HEK293 (cell line): ENCODE measurements at regions not wholly inside any gene's neighbourhood (a gene's known extent, or its start where the extent isn't known, plus 50 kb on each side); places are given as distances from the start of the nearest gene placed in this dataset.

ENCODE experiments used
- GLIS2 ChIP-seq: fragments of 450-650 bp; formaldehyde crosslinking; IDR thresholded peaks from 2 replicates; pipeline ENCODE4 v1.5.1; 2016; ENCODE audit warnings: missing biosample characterization, missing genetic modification characterization
- HOXA7 ChIP-seq: sonication (generic); formaldehyde crosslinking; IDR thresholded peaks from 2 replicates; pipeline ENCODE4 v1.8.1; 2022; ENCODE audit warnings: missing genetic modification reagents, borderline replicate concordance
- TRIM28 ChIP-seq: IDR thresholded peaks from 2 replicates; pipeline ENCODE4 v1.6.1; 2011; ENCODE audit warnings: low read length, control low read depth, borderline replicate concordance
- ZBTB7A ChIP-seq: fragments of 450-650 bp; formaldehyde crosslinking; IDR thresholded peaks from 2 replicates; pipeline ENCODE4 v1.5.1; 2016; ENCODE audit warnings: low read depth, missing biosample characterization, missing genetic modification characterization
- ZNF174 ChIP-seq: fragments of 450-650 bp; formaldehyde crosslinking; IDR thresholded peaks from 2 replicates; pipeline ENCODE4 v1.5.0; 2017; ENCODE audit warnings: missing biosample characterization, mild to moderate bottlenecking, missing genetic modification characterization
- ZNF274 ChIP-seq, 2 experiments: fragments of 200-500 bp in 1 of 2; fragments of 450-650 bp in 1 of 2; sonication (Bioruptor generic) in 1 of 2; formaldehyde crosslinking in 1 of 2; IDR thresholded peaks; 2 replicates each; pipeline versions ENCODE4 v1.5.1 to v1.6.1; 2014 to 2016; ENCODE audit warnings: borderline replicate concordance in 1 of 2, inconsistent platforms in 1 of 2, low read length in 1 of 2, missing biosample characterization in 1 of 2, missing genetic modification characterization in 1 of 2
- ZNF610 ChIP-seq: fragments of 450-650 bp; formaldehyde crosslinking; IDR thresholded peaks from 2 replicates; pipeline ENCODE4 v1.5.1; 2016; ENCODE audit warnings: missing biosample characterization, missing genetic modification characterization, borderline replicate concordance
- ZNF639 ChIP-seq: fragments of 450-650 bp; formaldehyde crosslinking; IDR thresholded peaks from 2 replicates; pipeline ENCODE4 v1.5.1; 2016; ENCODE audit warnings: missing biosample characterization, missing genetic modification characterization
- ZNF664 ChIP-seq: fragments of 450-650 bp; formaldehyde crosslinking; IDR thresholded peaks from 2 replicates; pipeline ENCODE4 v1.5.1; 2016; ENCODE audit warnings: missing biosample characterization, missing genetic modification characterization
- ZNF777 ChIP-seq: fragments of 450-650 bp; formaldehyde crosslinking; IDR thresholded peaks from 2 replicates; pipeline ENCODE4 v1.5.1; 2017; ENCODE audit warnings: missing biosample characterization, missing genetic modification characterization, borderline replicate concordance
- TF ChIP-seq, protein P1 (sequence below): fragments of 450-650 bp; formaldehyde crosslinking; IDR thresholded peaks from 2 replicates; pipeline ENCODE4 v1.5.1; 2016; ENCODE audit warnings: missing biosample characterization, missing genetic modification characterization
- TF ChIP-seq, protein P2 (sequence below): fragments of 450-650 bp; formaldehyde crosslinking; optimal IDR thresholded peaks from 2 replicates; pipeline ENCODE3; 2016; ENCODE audit warnings: missing biosample characterization, mild to moderate bottlenecking, missing genetic modification characterization

DNA sequence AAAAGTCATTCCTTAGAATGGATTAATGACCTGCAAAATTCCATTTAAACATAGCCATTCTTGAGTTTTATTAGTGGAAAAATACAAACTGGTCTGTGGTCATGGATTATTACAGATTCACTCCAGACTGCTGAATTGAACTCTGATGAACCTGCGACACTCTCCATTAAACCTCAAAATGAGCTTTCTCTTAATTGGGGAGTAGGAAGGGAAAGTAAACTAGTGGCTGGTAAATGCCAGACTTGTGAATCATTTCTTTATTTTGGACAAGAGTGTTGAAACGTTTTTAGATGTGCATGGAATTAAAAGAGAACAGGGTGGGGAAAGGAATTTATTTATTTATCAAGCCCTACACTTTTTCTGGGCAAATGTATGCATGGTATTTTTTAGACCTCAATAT lies 321.2 kb upstream of the FANCL start:
- TF ChIP-seq ZNF664 = no peak
- TF ChIP-seq ZBTB7A = no peak
- no peak for TF ChIP-seq ZNF274 (IDR thresholded peaks at IDR 0.05; ENCODE audit: low read length)
- no peak for TF ChIP-seq ZNF274 (tag by site-specific recombination; IDR thresholded peaks at IDR 0.05; ENCODE audit: borderline replicate concordance)
- no peak for TF ChIP-seq ZNF639 (tag by site-specific recombination)
- TF ChIP-seq, protein P1, sequence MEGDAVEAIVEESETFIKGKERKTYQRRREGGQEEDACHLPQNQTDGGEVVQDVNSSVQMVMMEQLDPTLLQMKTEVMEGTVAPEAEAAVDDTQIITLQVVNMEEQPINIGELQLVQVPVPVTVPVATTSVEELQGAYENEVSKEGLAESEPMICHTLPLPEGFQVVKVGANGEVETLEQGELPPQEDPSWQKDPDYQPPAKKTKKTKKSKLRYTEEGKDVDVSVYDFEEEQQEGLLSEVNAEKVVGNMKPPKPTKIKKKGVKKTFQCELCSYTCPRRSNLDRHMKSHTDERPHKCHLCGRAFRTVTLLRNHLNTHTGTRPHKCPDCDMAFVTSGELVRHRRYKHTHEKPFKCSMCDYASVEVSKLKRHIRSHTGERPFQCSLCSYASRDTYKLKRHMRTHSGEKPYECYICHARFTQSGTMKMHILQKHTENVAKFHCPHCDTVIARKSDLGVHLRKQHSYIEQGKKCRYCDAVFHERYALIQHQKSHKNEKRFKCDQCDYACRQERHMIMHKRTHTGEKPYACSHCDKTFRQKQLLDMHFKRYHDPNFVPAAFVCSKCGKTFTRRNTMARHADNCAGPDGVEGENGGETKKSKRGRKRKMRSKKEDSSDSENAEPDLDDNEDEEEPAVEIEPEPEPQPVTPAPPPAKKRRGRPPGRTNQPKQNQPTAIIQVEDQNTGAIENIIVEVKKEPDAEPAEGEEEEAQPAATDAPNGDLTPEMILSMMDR (tag by site-specific recombination) = no peak
- no peak for TF ChIP-seq TRIM28
- no peak for TF ChIP-seq ZNF174
- no peak for TF ChIP-seq HOXA7 (CRISPR knock-in tag)
- TF ChIP-seq, protein P2, sequence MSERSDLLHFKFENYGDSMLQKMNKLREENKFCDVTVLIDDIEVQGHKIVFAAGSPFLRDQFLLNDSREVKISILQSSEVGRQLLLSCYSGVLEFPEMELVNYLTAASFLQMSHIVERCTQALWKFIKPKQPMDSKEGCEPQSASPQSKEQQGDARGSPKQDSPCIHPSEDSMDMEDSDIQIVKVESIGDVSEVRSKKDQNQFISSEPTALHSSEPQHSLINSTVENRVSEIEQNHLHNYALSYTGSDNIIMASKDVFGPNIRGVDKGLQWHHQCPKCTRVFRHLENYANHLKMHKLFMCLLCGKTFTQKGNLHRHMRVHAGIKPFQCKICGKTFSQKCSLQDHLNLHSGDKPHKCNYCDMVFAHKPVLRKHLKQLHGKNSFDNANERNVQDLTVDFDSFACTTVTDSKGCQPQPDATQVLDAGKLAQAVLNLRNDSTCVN = no peak
- TF ChIP-seq GLIS2 (tag by site-specific recombination) = no peak
- TF ChIP-seq ZNF777 = no peak
- TF ChIP-seq ZNF610 (tag by site-specific recombination) = no peak
